ENCODE measurements at regions not wholly inside any gene's neighbourhood (a gene's known extent, or its start where the extent isn't known, plus 50 kb on each side); places are given as distances from the start of the nearest gene placed in this dataset.

DNA sequence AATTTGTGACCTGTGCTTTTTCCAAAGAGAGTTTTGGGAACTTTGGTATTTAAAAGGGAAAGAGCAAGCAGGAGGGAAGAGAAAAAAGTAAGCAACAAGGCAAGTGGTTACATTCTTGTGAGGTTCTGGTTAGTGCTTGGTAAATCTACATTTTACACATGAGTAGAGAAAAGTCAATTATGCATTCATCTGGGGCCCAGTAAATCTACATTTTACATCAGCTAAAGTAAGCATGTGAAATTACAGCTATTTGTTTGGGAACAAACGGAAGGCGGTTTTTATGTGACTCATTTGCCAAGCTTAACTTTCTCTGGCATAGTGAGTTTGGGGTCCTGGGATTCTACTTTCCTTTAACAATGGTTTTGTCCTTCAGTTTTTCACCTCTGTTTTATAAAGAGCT is 102.2 kb downstream of the SNX18 start:
- 29 to 69% methylated on average over 2 of the region's 2 CpGs for WGBS, 2 donors
- no peaks in the 10 kb centered on the region for H3K27me3 ChIP-seq
- H3K9me3 ChIP-seq = peaks cover 0 to 2% (median 0%) of the 10 kb centered on the region in 4 donors
- TF ChIP-seq POLR2A (IDR thresholded peaks at IDR 0.05) (no peak), POLR2AphosphoS5 (IDR thresholded peaks at IDR 0.05) (no peak), EP300 (IDR thresholded peaks at IDR 0.05) (no peak)
- TF ChIP-seq, protein P1, sequence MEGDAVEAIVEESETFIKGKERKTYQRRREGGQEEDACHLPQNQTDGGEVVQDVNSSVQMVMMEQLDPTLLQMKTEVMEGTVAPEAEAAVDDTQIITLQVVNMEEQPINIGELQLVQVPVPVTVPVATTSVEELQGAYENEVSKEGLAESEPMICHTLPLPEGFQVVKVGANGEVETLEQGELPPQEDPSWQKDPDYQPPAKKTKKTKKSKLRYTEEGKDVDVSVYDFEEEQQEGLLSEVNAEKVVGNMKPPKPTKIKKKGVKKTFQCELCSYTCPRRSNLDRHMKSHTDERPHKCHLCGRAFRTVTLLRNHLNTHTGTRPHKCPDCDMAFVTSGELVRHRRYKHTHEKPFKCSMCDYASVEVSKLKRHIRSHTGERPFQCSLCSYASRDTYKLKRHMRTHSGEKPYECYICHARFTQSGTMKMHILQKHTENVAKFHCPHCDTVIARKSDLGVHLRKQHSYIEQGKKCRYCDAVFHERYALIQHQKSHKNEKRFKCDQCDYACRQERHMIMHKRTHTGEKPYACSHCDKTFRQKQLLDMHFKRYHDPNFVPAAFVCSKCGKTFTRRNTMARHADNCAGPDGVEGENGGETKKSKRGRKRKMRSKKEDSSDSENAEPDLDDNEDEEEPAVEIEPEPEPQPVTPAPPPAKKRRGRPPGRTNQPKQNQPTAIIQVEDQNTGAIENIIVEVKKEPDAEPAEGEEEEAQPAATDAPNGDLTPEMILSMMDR (IDR thresholded peaks at IDR 0.05) = no peak
- H3K4me3 ChIP-seq = no peak overlapping the region
- H3K4me1 ChIP-seq = peaks cover 0 to 18% (median 5%) of the 10 kb centered on the region in 4 donors
- intact Hi-C loops (cut with DNase I) = no loop called here
- H3K27ac ChIP-seq = no peak overlapping the region
- H3K36me3 ChIP-seq = no peaks in the 10 kb centered on the region
- no peak for DNase-seq

DNA sequence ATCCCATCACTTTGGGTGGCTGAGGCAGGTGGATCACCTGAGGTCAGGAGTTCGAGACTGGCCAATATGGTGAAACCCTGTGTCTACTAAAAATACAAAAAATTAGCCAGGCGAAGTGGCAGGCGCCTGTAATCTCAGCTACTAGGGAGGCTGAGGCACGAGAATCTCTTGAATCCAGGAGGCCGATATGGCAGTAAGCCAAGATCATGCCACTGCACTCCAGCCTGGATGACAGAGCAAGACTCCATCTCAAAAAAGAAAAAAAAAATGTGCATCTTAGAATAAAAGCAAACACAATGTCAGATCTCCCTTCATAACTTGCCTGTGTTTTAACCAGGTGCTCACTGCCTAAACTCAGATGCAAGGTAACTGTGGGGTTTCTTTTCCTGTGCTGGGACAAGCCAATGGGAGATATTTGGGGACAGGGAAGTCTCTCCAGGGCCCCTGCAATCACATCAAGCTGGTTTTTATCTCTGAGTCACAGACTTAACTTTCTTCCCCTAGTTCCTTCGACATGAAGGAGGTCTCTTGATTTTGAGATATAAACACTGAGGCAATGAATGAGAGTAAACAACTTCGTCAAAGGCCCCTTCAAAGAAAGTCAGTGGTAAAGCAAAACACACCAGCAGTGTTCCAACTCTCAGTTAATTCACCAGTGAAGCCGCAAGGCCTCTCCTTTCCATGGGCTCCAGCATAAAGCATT is 99.1 kb downstream of the SNX18 start:
- 80 to 86% methylated on average over 8 of the region's 8 CpGs for WGBS, 2 donors
- TF ChIP-seq POLR2AphosphoS5 (IDR thresholded peaks at IDR 0.05) (no peak), POLR2A (IDR thresholded peaks at IDR 0.05) (no peak), EP300 (IDR thresholded peaks at IDR 0.05) (no peak)
- TF ChIP-seq, protein P1 (IDR thresholded peaks at IDR 0.05) = no peak
- H3K4me3 ChIP-seq = no peak overlapping the region
- intact Hi-C loops (cut with DNase I) = no loop called here
- DNase-seq = no peak
- H3K9me3 ChIP-seq = no peaks in the 10 kb centered on the region
- peak overlapping the region in 2 of 4 donors; percentile 27 to 35 for H3K27ac ChIP-seq
- peaks cover 0 to 18% (median 5%) of the 10 kb centered on the region in 4 donors for H3K4me1 ChIP-seq
- H3K27me3 ChIP-seq = no peaks in the 10 kb centered on the region
- H3K36me3 ChIP-seq = no peaks in the 10 kb centered on the region

DNA sequence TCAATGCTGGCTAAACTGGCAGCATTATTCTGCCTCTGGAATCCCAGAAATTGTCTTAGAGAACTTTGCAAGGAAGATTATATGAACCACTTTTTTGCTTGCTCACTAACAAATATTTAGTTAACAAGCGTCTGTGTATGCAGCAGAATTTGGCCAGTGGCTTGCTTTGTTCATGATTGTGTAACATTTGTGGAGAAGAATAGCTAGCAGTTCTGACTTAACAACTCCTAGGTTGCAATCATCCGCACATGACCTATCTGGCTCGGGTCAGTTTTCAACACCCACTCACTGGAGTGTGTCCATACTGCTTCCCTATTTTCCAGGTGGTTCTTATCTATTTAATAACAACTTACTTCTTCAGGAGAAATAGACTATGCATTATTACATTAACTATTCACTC is 98.5 kb downstream of the SNX18 start:
- intact Hi-C loops (cut with DNase I) = no loop called here
- Histone ChIP-seq H3K4me3 (no peak overlapping the region), H3K9me3 (no peaks in the 10 kb centered on the region), H3K27ac (peak overlapping the region in 3 of 4 donors; percentile 2 to 45 (median 27)), H3K36me3 (no peaks in the 10 kb centered on the region), H3K27me3 (no peaks in the 10 kb centered on the region), H3K4me1 (peaks cover 0 to 25% (median 5%) of the 10 kb centered on the region in 4 donors)
- DNase-seq = peak; percentile 90
- WGBS, 2 donors = 47 to 52% methylated on average over 3 of the region's 3 CpGs
- TF ChIP-seq POLR2AphosphoS5 (IDR thresholded peaks at IDR 0.05) = peak; percentile 37 to 60 (median 46)
- TF ChIP-seq, protein P1 (IDR thresholded peaks at IDR 0.05) = no peak

DNA sequence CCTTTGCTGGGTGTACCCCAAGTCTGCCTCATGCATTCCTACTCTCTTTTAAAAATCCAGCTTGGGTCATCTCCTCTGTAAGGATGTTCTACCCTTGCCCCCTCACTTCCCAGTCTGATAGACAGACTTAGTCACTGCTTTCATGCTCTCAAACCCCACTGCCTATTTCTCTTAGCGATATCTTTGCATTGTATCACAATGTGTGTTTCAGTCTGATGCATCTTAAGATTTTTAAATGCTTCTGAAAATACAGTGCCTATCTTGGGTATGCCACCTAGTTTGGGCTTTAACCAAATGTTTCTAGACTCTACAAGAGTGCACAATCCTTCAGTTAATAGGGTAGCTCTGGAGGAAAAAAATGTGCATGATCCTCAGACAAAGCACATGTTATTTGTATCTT is 97.8 kb downstream of the SNX18 start:
- 93 to 96% methylated on average over 1 of the region's 1 CpG for WGBS, 2 donors

More for the DNA sequence above, 97.8 kb downstream of the SNX18 start:
- H3K36me3 ChIP-seq = no peaks in the 10 kb centered on the region
- peaks cover 0 to 26% (median 5%) of the 10 kb centered on the region in 4 donors for H3K4me1 ChIP-seq
- peak overlapping the region in 2 of 4 donors; percentile 2 to 45 for H3K27ac ChIP-seq
- H3K27me3 ChIP-seq = no peaks in the 10 kb centered on the region
- no peak for TF ChIP-seq POLR2AphosphoS5 (IDR thresholded peaks at IDR 0.05)
- no peak for TF ChIP-seq POLR2A (IDR thresholded peaks at IDR 0.05)
- TF ChIP-seq, protein P1 (IDR thresholded peaks at IDR 0.05) = no peak
- TF ChIP-seq EP300 (IDR thresholded peaks at IDR 0.05) = no peak
- no peaks in the 10 kb centered on the region for H3K9me3 ChIP-seq
- intact Hi-C loops (cut with DNase I) = no loop called here
- DNase-seq = no peak
- no peak overlapping the region for H3K4me3 ChIP-seq
